ENCODE measurements at regions not wholly inside any gene's neighbourhood (a gene's known extent, or its start where the extent isn't known, plus 50 kb on each side); places are given as distances from the start of the nearest gene placed in this dataset.

DNA sequence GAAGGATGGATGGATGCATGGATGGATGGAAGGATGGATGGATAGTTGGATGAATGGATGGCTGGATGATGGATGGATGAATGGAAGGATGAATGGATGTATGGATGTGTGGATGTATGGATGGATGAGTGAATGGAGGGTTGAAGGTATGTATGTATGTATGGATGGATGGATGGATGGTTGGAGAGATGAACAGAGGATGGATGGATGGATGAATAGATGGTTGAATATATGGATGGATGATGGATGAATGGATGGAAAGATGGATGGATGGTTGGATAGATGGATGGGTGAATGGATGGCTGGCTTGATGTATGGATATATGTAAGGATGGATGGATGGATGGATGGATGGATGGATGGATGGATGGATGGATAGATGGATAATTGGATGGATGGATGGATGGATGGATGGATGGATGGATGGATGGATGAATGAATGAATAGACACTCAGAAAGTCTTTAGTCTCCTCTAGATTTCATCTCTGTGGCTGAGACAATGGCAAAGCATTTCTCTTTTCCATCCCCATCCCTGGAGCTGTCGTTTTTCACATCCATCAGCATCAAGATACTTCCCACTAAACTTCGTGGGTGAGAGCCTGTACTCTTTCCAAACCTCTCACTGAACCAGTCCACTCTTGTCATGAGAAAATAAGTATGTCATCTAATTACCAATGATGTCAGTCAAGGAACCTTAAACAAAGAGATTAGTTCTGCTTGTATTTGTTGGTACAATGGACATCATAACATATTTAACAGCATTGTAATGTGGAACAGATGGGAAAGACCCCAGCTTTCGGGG lies 74.8 kb upstream of the CLMN start:
- H3K4me2 ChIP-seq (ENCODE audit: low read length): no peak overlapping the region
- TF ChIP-seq, protein P1, sequence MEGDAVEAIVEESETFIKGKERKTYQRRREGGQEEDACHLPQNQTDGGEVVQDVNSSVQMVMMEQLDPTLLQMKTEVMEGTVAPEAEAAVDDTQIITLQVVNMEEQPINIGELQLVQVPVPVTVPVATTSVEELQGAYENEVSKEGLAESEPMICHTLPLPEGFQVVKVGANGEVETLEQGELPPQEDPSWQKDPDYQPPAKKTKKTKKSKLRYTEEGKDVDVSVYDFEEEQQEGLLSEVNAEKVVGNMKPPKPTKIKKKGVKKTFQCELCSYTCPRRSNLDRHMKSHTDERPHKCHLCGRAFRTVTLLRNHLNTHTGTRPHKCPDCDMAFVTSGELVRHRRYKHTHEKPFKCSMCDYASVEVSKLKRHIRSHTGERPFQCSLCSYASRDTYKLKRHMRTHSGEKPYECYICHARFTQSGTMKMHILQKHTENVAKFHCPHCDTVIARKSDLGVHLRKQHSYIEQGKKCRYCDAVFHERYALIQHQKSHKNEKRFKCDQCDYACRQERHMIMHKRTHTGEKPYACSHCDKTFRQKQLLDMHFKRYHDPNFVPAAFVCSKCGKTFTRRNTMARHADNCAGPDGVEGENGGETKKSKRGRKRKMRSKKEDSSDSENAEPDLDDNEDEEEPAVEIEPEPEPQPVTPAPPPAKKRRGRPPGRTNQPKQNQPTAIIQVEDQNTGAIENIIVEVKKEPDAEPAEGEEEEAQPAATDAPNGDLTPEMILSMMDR (IDR thresholded peaks at IDR 0.05): no peak
- no peaks in the 10 kb centered on the region for H3K27me3 ChIP-seq (ENCODE audit: control insufficient read depth, insufficient read depth, low read length)
- H3K79me2 ChIP-seq: no peaks in the 10 kb centered on the region
- H3K9ac ChIP-seq: no peak overlapping the region
- H3K4me1 ChIP-seq: no peaks in the 10 kb centered on the region
- H3K27ac ChIP-seq: no peak overlapping the region
- H2AFZ ChIP-seq: no peak overlapping the region
- no peaks in the 10 kb centered on the region for H3K36me3 ChIP-seq (ENCODE audit: control insufficient read depth, insufficient read depth, low read length)
- no peak overlapping the region for H3K4me3 ChIP-seq (ENCODE audit: low read depth, low read length)
- H3K9me3 ChIP-seq (ENCODE audit: control insufficient read depth, low read length): no peaks in the 10 kb centered on the region

DNA sequence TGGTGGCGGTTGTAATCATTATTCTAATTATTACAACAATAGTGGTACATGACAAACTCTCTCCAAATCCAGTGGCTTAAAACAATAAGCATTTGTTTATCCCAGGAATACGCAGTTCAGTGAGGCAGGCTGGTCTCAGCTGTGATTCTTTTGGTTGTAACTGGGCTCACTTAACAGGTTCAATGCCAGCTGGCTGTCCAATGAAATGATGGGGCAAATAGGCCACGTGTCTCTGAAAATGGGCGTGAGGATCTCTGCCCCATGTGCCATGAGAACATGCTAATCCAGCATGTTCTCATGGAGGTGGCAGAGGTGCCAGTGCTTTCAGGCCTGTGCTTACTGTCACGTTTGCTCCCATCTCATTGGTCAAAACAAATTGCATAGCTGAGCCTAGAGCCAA lies 73.1 kb upstream of the CLMN start:
- no peak overlapping the region for H3K9ac ChIP-seq
- no peaks in the 10 kb centered on the region for H3K36me3 ChIP-seq (ENCODE audit: control insufficient read depth, insufficient read depth, low read length)
- H2AFZ ChIP-seq: no peak overlapping the region
- H3K27ac ChIP-seq: no peak overlapping the region
- H3K4me1 ChIP-seq: no peaks in the 10 kb centered on the region
- no peak overlapping the region for H3K4me3 ChIP-seq (ENCODE audit: low read depth, low read length)
- no peaks in the 10 kb centered on the region for H3K79me2 ChIP-seq
- H3K4me2 ChIP-seq (ENCODE audit: low read length): no peak overlapping the region
- TF ChIP-seq, protein P1 (IDR thresholded peaks at IDR 0.05): no peak
- no peaks in the 10 kb centered on the region for H3K27me3 ChIP-seq (ENCODE audit: control insufficient read depth, insufficient read depth, low read length)
- no peaks in the 10 kb centered on the region for H3K9me3 ChIP-seq (ENCODE audit: control insufficient read depth, low read length)

DNA sequence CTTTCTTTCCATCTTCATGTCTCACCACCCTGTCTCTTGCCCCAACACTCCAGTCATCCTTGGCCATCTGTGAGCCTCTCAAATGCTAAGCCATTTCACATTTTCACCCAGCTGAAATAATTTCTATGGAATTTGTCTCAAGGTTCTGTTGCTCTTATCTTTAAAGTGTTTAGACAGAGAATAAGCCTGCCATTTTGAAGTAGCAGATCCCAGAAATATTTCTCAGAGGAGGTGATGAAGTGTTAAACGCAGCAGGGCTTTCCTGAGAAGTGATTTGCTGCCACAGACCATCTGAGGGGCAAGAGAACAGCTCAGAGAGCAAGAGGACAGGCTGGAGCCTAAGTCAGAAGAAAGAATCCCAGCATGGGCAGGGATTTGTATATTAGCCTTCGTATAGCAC lies 71.6 kb upstream of the CLMN start:
- Histone ChIP-seq H3K27ac (no peak overlapping the region), H3K27me3 (ENCODE audit: control insufficient read depth, insufficient read depth, low read length) (no peaks in the 10 kb centered on the region), H3K4me2 (ENCODE audit: low read length) (no peak overlapping the region), H3K9me3 (ENCODE audit: control insufficient read depth, low read length) (no peaks in the 10 kb centered on the region), H3K79me2 (no peaks in the 10 kb centered on the region), H3K36me3 (ENCODE audit: control insufficient read depth, insufficient read depth, low read length) (no peaks in the 10 kb centered on the region), H3K4me1 (no peaks in the 10 kb centered on the region), H3K4me3 (ENCODE audit: low read depth, low read length) (no peak overlapping the region), H3K9ac (no peak overlapping the region), H2AFZ (no peak overlapping the region)
- TF ChIP-seq, protein P1 (IDR thresholded peaks at IDR 0.05): no peak

DNA sequence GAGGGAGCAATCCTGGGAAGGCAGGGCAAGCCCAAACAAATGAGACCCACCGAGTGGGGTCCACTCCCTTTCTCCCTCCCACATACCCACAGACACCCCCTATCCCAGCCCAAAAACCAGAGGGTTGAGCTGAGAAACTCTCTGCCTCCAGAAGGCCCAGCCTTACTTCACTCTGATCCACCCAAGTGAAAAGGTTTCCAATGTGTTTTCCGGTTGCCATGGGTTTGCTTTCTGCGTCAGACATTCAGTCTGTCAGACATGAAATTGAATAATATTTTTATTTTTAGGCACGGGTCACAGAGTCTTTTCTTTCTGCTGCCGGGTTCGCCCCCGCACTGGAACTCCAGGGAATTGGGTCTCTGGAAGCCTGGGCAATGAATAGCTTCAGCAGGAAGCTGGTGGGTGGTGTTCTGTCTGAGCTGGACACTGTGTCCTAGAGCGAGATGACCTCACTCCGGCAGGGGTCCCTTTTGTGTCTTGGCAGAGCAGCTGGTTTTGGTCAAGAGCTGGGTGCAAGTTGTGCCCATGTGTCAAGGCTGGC lies 69.8 kb upstream of the CLMN start:
- Histone ChIP-seq H3K36me3 (ENCODE audit: control insufficient read depth, insufficient read depth, low read length) (no peaks in the 10 kb centered on the region), H3K4me3 (ENCODE audit: low read depth, low read length) (no peak overlapping the region), H3K27me3 (ENCODE audit: control insufficient read depth, insufficient read depth, low read length) (no peaks in the 10 kb centered on the region), H3K4me2 (ENCODE audit: low read length) (no peak overlapping the region), H2AFZ (no peak overlapping the region), H3K4me1 (no peaks in the 10 kb centered on the region), H3K27ac (peak overlapping the region; percentile 12), H3K9ac (no peak overlapping the region), H3K9me3 (ENCODE audit: control insufficient read depth, low read length) (no peaks in the 10 kb centered on the region), H3K79me2 (no peaks in the 10 kb centered on the region)
- TF ChIP-seq, protein P1 (IDR thresholded peaks at IDR 0.05): no peak

DNA sequence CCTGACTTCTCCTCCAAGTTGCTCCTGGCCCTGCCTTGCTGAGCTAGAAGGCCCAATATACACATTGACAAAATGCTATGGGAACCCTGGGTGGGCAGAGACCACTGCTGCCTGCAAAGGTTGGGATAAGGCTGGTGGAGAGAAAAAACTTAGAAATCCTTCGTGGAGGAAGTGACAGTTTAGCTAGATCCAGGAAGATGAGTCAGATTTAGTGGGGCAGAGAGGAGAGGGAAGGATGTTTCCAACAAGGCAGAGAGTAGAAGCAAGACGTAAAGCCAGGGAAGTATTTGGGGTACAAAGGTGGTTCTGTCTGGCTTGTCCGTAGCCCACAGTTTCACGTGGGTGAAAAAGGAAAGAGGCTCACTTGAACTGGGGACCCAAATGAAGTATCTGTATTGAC lies 69.0 kb upstream of the CLMN start:
- Histone ChIP-seq H3K9ac (no peak overlapping the region), H3K27me3 (ENCODE audit: control insufficient read depth, insufficient read depth, low read length) (no peaks in the 10 kb centered on the region), H3K9me3 (ENCODE audit: control insufficient read depth, low read length) (no peaks in the 10 kb centered on the region), H3K79me2 (no peaks in the 10 kb centered on the region), H3K36me3 (ENCODE audit: control insufficient read depth, insufficient read depth, low read length) (no peaks in the 10 kb centered on the region), H3K4me2 (ENCODE audit: low read length) (no peak overlapping the region), H3K4me1 (no peaks in the 10 kb centered on the region), H3K27ac (peak overlapping the region; percentile 19), H3K4me3 (ENCODE audit: low read depth, low read length) (no peak overlapping the region), H2AFZ (no peak overlapping the region)
- TF ChIP-seq, protein P1 (IDR thresholded peaks at IDR 0.05): no peak
